WTC11 (cell line): ENCODE measurements at regions not wholly inside any gene's neighbourhood (a gene's known extent, or its start where the extent isn't known, plus 50 kb on each side); places are given as distances from the start of the nearest gene placed in this dataset.

Experiments used
- ATAC-seq: fragments of 200-7000 bp; cut with Tn5 transposase; 2 replicates; pipeline ENCODE4 v1.10.0; 2021; ENCODE audit warnings: mild to moderate bottlenecking, moderate library complexity
- CTCF ChIA-PET: fragments of 300-600 bp; sonication (Branson Sonifier 250); formaldehyde crosslinking; loops from one replicate; lab custom pipeline; 2021; ENCODE audit warnings: antibody characterized with exemption; lab: Charles Lee
- POLR2A ChIA-PET: fragments of 350-600 bp; sonication (Branson Sonifier 250); formaldehyde crosslinking; loops from one replicate; lab custom pipeline; 2021; ENCODE audit warnings: antibody characterized with exemption; lab: Charles Lee
- DNase-seq: peaks from one replicate; pipeline ENCODE4 v3.0.0; 2021; ENCODE audit warnings: low spot score
- H3K27ac Mint-ChIP-seq: 2 replicates; pipeline ENCODE4 v1.8.0; 2021; ENCODE audit warnings: mixed read lengths
- H3K27me3 Mint-ChIP-seq: 2 replicates; pipeline ENCODE4 v1.8.0; 2021; ENCODE audit warnings: low read depth, mild to moderate bottlenecking, moderate library complexity, mixed read lengths
- H3K36me3 Mint-ChIP-seq: 2 replicates; pipeline ENCODE4 v1.8.0; 2021; ENCODE audit warnings: mixed read lengths
- H3K4me1 Mint-ChIP-seq: 2 replicates; pipeline ENCODE4 v1.8.0; 2022; ENCODE audit warnings: mixed read lengths
- H3K4me3 Mint-ChIP-seq: 2 replicates; pipeline ENCODE4 v1.8.0; 2021; ENCODE audit warnings: mild to moderate bottlenecking, moderate library complexity, mixed read lengths
- H3K9me3 Mint-ChIP-seq: 2 replicates; pipeline ENCODE4 v1.8.0; 2021; ENCODE audit warnings: mixed read lengths
- GTF2I ChIP-seq: fragments of 250-450 bp; sonication (Bioruptor Pico); conservative IDR thresholded peaks from 2 replicates; pipeline ENCODE4 v1.4.0; 2021; ENCODE audit warnings: mild to moderate bottlenecking
- USF2 ChIP-seq: sonication (generic); formaldehyde crosslinking; IDR thresholded peaks from 2 replicates; pipeline ENCODE4 v1.8.1; 2023; ENCODE audit warnings: mild to moderate bottlenecking, missing genetic modification reagents, moderate library complexity

DNA sequence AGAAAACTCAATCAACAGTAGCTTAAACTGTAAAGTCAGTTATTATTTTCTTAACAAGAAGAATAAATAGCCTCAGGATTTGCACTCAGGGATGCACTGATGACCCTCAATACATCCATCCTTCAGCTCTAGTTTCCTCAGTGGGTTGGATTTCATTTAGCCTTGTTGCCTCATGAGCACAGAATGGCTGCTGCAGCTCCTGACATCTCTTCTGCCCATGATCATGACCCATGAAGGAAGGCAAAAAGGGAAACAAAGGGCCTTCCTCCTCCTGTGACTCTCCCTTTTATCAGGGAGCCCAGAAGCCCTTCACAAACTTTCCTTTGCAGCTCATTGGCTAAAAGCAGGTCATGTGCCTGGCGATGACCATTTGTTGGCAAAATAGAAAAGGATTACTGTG is 51.2 kb upstream of the KCNG1 start:
- no peaks in the 10 kb centered on the region for H3K36me3 Mint-ChIP-seq
- H3K27ac Mint-ChIP-seq: no peak overlapping the region
- ChIA-PET POLR2A (no interaction called here), CTCF (interaction anchor here (0.5 kb wide), 1 partner anchor 87 kb away, joined by 3 read pairs; no protein-coding TSS in a partner anchor)
- no peak for TF ChIP-seq USF2 (CRISPR knock-in tag)
- TF ChIP-seq GTF2I: 0 out of 2 replicates have a peak, but pooled peaks have one; percentile 65
- peaks cover 3% of the 10 kb centered on the region for H3K9me3 Mint-ChIP-seq
- H3K4me1 Mint-ChIP-seq: peaks cover 35% of the 10 kb centered on the region
- ATAC-seq (no peak), DNase-seq (no peak)
- H3K4me3 Mint-ChIP-seq: no peak overlapping the region
- H3K27me3 Mint-ChIP-seq: no peaks in the 10 kb centered on the region; the same call in none of the 2 replicates
